ENCODE measurements at regions not wholly inside any gene's neighbourhood (a gene's known extent, or its start where the extent isn't known, plus 50 kb on each side); places are given as distances from the start of the nearest gene placed in this dataset.

DNA sequence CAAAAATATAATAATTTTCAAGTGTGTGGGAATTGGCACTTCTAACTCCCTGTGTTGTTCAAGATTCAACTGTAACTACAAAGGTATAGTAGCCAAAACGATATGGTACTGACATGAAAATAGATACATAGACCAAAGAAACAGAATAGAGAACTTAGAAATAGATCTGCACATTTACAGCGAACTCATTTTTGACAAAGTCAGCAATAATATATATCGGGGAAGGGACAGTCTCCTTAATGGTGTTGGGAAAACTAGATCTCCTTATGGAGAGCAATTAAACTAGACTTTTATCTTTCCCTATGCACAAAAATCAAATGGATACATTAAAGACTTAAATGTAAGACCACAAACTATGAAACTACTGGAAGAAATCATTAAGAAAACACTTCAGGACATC, 1530.6 kb upstream of the SLC39A10 start:
- no peaks in the 10 kb centered on the region for H3K27me3 ChIP-seq (replicated peaks; ENCODE audit: control insufficient read depth, insufficient read depth, low read length)
- no peaks in the 10 kb centered on the region for H3K4me1 ChIP-seq (ENCODE audit: control insufficient read depth, insufficient read depth, low read length)
- no peak for DNase-seq (ENCODE audit: low read depth)
- no peak overlapping the region for H3K4me3 ChIP-seq (ENCODE audit: low read length)
- no peak overlapping the region for H3K9ac ChIP-seq (ENCODE audit: low read length)
- H3K9me3 ChIP-seq (ENCODE audit: control insufficient read depth, low read length): no peaks in the 10 kb centered on the region
- no peaks in the 10 kb centered on the region for H3K36me3 ChIP-seq (ENCODE audit: control insufficient read depth, insufficient read depth, low read length, severe bottlenecking)

DNA sequence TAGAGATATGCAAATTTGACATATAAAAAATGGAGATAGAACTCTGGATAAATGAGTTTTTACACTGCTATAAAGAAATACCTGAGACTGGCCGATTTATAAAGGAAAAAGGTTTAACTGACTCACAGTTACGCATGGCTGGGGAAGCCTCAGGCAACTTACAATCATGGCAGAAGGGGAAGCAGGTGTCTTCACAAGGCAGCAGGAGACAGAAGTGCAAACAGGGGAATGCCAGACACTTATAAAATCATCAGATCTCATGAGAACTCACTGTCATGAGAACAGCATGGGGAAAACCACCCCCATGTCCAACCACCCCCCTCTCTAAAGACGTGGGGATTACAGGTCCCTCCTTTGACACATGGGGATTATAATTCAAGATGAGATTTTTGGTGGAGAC, 1540.2 kb upstream of the SLC39A10 start:
- Histone ChIP-seq H3K36me3 (ENCODE audit: control insufficient read depth, insufficient read depth, low read length, severe bottlenecking) (no peaks in the 10 kb centered on the region), H3K9ac (ENCODE audit: low read length) (no peak overlapping the region), H3K9me3 (ENCODE audit: control insufficient read depth, low read length) (no peaks in the 10 kb centered on the region), H3K4me1 (ENCODE audit: control insufficient read depth, insufficient read depth, low read length) (no peaks in the 10 kb centered on the region), H3K4me3 (ENCODE audit: low read length) (no peak overlapping the region), H3K27me3 (replicated peaks; ENCODE audit: control insufficient read depth, insufficient read depth, low read length) (no peaks in the 10 kb centered on the region)
- DNase-seq (ENCODE audit: low read depth): no peak

- Histone ChIP-seq H3K9me3 (ENCODE audit: control insufficient read depth, low read length) (no peaks in the 10 kb centered on the region), H3K4me3 (ENCODE audit: low read length) (no peak overlapping the region), H3K27me3 (replicated peaks; ENCODE audit: control insufficient read depth, insufficient read depth, low read length) (no peaks in the 10 kb centered on the region), H3K36me3 (ENCODE audit: control insufficient read depth, insufficient read depth, low read length, severe bottlenecking) (no peaks in the 10 kb centered on the region), H3K9ac (ENCODE audit: low read length) (no peak overlapping the region), H3K4me1 (ENCODE audit: control insufficient read depth, insufficient read depth, low read length) (no peaks in the 10 kb centered on the region)
- no peak for DNase-seq (ENCODE audit: low read depth)
Measured at GRCh38 chr2:194105358-194105757, 1551.7 kb upstream of the SLC39A10 start.

- Histone ChIP-seq H3K36me3 (ENCODE audit: control insufficient read depth, insufficient read depth, low read length, severe bottlenecking) (no peaks in the 10 kb centered on the region), H3K9ac (ENCODE audit: low read length) (no peak overlapping the region), H3K9me3 (ENCODE audit: control insufficient read depth, low read length) (no peaks in the 10 kb centered on the region), H3K4me3 (ENCODE audit: low read length) (no peak overlapping the region), H3K27me3 (replicated peaks; ENCODE audit: control insufficient read depth, insufficient read depth, low read length) (no peaks in the 10 kb centered on the region), H3K4me1 (ENCODE audit: control insufficient read depth, insufficient read depth, low read length) (no peaks in the 10 kb centered on the region)
- DNase-seq (ENCODE audit: low read depth): peak; percentile 6
Measured at GRCh38 chr2:194104687-194105086, 1552.3 kb upstream of the SLC39A10 start.

GRCh38 chr2:194103941-194104659, 1552.9 kb upstream of the SLC39A10 start:
- H3K36me3 ChIP-seq (ENCODE audit: control insufficient read depth, insufficient read depth, low read length, severe bottlenecking): no peaks in the 10 kb centered on the region
- H3K4me3 ChIP-seq (ENCODE audit: low read length): no peak overlapping the region
- H3K4me1 ChIP-seq (ENCODE audit: control insufficient read depth, insufficient read depth, low read length): no peaks in the 10 kb centered on the region
- no peaks in the 10 kb centered on the region for H3K9me3 ChIP-seq (ENCODE audit: control insufficient read depth, low read length)
- H3K27me3 ChIP-seq (replicated peaks; ENCODE audit: control insufficient read depth, insufficient read depth, low read length): no peaks in the 10 kb centered on the region
- H3K9ac ChIP-seq (ENCODE audit: low read length): no peak overlapping the region
- DNase-seq (ENCODE audit: low read depth): peak; percentile 78

- Histone ChIP-seq H3K36me3 (ENCODE audit: control insufficient read depth, insufficient read depth, low read length, severe bottlenecking) (no peaks in the 10 kb centered on the region), H3K4me3 (ENCODE audit: low read length) (no peak overlapping the region), H3K4me1 (ENCODE audit: control insufficient read depth, insufficient read depth, low read length) (no peaks in the 10 kb centered on the region), H3K27me3 (replicated peaks; ENCODE audit: control insufficient read depth, insufficient read depth, low read length) (no peaks in the 10 kb centered on the region), H3K9me3 (ENCODE audit: control insufficient read depth, low read length) (no peaks in the 10 kb centered on the region), H3K9ac (ENCODE audit: low read length) (no peak overlapping the region)
- no peak for DNase-seq (ENCODE audit: low read depth)
Measured at GRCh38 chr2:194102546-194102945, 1554.5 kb upstream of the SLC39A10 start.

DNA sequence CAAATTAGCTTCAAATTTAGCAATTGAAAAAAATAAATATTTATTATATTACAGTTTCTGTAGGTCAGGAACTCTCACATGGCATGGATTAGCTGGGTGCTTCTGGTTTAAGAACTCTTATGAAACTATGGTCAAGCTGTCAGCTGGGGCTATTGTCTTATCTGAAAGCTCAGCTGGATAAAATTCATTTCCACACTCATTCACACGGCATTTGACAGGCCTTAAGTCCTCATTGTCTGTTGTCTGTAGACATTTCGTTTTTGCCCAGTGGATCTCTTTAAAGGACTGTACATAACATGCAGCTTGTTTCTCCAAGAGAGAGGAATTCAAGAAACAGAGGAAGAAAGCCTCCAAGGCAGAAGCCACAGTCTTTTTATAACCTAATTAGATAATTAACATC, 1556.8 kb upstream of the SLC39A10 start:
- no peak overlapping the region for H3K9ac ChIP-seq (ENCODE audit: low read length)
- no peaks in the 10 kb centered on the region for H3K4me1 ChIP-seq (ENCODE audit: control insufficient read depth, insufficient read depth, low read length)
- H3K4me3 ChIP-seq (ENCODE audit: low read length): no peak overlapping the region
- H3K27me3 ChIP-seq (replicated peaks; ENCODE audit: control insufficient read depth, insufficient read depth, low read length): no peaks in the 10 kb centered on the region
- H3K9me3 ChIP-seq (ENCODE audit: control insufficient read depth, low read length): no peaks in the 10 kb centered on the region
- H3K36me3 ChIP-seq (ENCODE audit: control insufficient read depth, insufficient read depth, low read length, severe bottlenecking): no peaks in the 10 kb centered on the region
- no peak for DNase-seq (ENCODE audit: low read depth)

GRCh38 chr2:194096402-194096801, 1560.6 kb upstream of the SLC39A10 start:
- Histone ChIP-seq H3K36me3 (ENCODE audit: control insufficient read depth, insufficient read depth, low read length, severe bottlenecking) (no peaks in the 10 kb centered on the region), H3K4me3 (ENCODE audit: low read length) (no peak overlapping the region), H3K4me1 (ENCODE audit: control insufficient read depth, insufficient read depth, low read length) (no peaks in the 10 kb centered on the region), H3K9ac (ENCODE audit: low read length) (no peak overlapping the region), H3K27me3 (replicated peaks; ENCODE audit: control insufficient read depth, insufficient read depth, low read length) (no peaks in the 10 kb centered on the region), H3K9me3 (ENCODE audit: control insufficient read depth, low read length) (no peaks in the 10 kb centered on the region)
- DNase-seq (ENCODE audit: low read depth): no peak

DNA sequence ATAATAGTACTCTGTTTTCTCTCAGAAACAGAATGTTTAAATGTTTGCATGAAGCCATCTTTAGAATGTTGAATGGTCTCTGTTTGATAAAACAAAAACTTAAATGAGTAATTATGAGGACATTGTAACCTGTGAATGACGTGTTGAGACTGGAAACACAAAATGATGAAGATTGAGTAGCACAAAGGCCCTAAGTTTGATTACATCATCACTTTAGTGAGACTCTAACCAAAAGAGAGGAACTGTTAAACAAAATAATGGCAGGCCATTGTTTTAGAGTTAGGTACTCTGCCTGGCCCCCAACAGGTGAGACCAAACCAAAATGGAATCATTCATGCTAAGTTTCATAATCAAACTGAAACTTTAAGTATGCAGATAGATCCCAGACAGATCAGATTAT, 1561.7 kb upstream of the SLC39A10 start:
- Histone ChIP-seq H3K4me3 (ENCODE audit: low read length) (no peak overlapping the region), H3K4me1 (ENCODE audit: control insufficient read depth, insufficient read depth, low read length) (no peaks in the 10 kb centered on the region), H3K36me3 (ENCODE audit: control insufficient read depth, insufficient read depth, low read length, severe bottlenecking) (no peaks in the 10 kb centered on the region), H3K9me3 (ENCODE audit: control insufficient read depth, low read length) (no peaks in the 10 kb centered on the region), H3K27me3 (replicated peaks; ENCODE audit: control insufficient read depth, insufficient read depth, low read length) (no peaks in the 10 kb centered on the region), H3K9ac (ENCODE audit: low read length) (no peak overlapping the region)
- no peak for DNase-seq (ENCODE audit: low read depth)

- Histone ChIP-seq H3K4me3 (ENCODE audit: low read length) (no peak overlapping the region), H3K27me3 (replicated peaks; ENCODE audit: control insufficient read depth, insufficient read depth, low read length) (no peaks in the 10 kb centered on the region), H3K9ac (ENCODE audit: low read length) (no peak overlapping the region), H3K4me1 (ENCODE audit: control insufficient read depth, insufficient read depth, low read length) (no peaks in the 10 kb centered on the region), H3K36me3 (ENCODE audit: control insufficient read depth, insufficient read depth, low read length, severe bottlenecking) (no peaks in the 10 kb centered on the region), H3K9me3 (ENCODE audit: control insufficient read depth, low read length) (no peaks in the 10 kb centered on the region)
- no peak for DNase-seq (ENCODE audit: low read depth)
Measured at GRCh38 chr2:194090251-194090905, 1566.6 kb upstream of the SLC39A10 start.

DNA sequence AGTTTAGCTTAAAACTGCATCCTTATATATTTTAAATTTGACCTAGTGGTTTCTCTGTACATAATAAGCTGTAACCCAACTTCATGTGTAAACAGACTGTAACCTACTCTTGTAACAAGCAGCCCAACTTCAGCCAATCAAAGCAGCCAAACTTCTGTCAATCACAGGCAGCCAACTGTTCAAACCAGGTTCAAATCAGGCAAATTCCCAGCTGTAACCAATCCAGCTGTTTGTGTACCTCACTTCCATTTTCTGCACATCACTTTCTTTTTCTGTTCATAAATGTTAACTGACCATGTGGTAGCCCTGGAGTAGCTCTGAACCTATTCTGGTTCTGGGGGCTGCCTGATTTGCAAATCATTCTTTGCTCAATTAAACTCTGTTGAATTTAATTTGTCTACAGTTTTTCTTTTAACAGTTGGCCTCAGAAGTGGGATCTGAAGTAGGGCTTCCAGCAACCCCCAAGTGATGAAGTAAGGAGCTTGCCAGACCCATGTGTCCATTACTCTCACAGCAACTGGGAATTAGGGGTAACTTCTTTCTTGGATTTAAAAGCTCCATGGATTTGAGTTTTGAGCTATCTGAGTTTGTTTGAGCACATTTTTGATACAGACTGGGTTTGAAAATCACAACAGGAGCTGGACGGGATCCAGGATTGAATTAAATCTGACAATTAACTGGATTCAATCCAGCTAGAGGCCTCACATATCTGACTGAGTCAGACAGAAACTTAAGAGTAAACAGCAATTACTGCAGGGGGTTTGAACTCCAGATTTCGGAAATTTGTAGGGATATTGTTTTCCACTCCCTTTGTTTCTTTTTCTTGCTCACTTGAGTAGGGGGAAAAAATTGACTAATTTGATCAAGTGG, 1569.7 kb upstream of the SLC39A10 start:
- no peaks in the 10 kb centered on the region for H3K27me3 ChIP-seq (replicated peaks; ENCODE audit: control insufficient read depth, insufficient read depth, low read length)
- H3K4me3 ChIP-seq (ENCODE audit: low read length): no peak overlapping the region
- no peaks in the 10 kb centered on the region for H3K9me3 ChIP-seq (ENCODE audit: control insufficient read depth, low read length)
- DNase-seq (ENCODE audit: low read depth): peak; percentile 52
- no peak overlapping the region for H3K9ac ChIP-seq (ENCODE audit: low read length)
- H3K4me1 ChIP-seq (ENCODE audit: control insufficient read depth, insufficient read depth, low read length): no peaks in the 10 kb centered on the region
- H3K36me3 ChIP-seq (ENCODE audit: control insufficient read depth, insufficient read depth, low read length, severe bottlenecking): no peaks in the 10 kb centered on the region
